HG03196 (cell line): ENCODE measurements at regions not wholly inside any gene's neighbourhood (a gene's known extent, or its start where the extent isn't known, plus 50 kb on each side); places are given as distances from the start of the nearest gene placed in this dataset.

Experiments used
- ATAC-seq: cut with Tn5 transposase; IDR thresholded peaks from one replicate; pipeline ENCODE4 v1.9.1; 2021; ENCODE audit not compliant: unreplicated experiment

DNA sequence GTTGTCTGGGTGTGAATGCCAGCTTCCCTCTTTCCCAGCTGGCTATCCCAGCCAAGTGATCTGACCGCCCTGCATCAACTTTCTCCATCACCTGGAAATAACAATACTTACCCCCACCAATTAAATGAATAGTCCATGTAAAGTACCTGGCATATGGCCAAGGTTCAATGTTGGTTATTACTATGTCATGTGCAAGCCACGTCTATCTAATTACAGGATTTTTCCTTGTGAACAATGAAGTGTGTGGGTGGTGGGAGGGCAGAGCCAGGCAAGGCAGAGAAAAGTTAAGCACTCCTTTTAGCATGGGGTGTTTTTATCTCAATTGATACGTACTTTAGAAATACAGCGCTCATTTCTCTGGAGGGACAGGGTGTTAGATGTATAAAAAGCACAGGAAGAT, 121.1 kb downstream of the NHLRC3 start:
- ATAC-seq, result no peak

DNA sequence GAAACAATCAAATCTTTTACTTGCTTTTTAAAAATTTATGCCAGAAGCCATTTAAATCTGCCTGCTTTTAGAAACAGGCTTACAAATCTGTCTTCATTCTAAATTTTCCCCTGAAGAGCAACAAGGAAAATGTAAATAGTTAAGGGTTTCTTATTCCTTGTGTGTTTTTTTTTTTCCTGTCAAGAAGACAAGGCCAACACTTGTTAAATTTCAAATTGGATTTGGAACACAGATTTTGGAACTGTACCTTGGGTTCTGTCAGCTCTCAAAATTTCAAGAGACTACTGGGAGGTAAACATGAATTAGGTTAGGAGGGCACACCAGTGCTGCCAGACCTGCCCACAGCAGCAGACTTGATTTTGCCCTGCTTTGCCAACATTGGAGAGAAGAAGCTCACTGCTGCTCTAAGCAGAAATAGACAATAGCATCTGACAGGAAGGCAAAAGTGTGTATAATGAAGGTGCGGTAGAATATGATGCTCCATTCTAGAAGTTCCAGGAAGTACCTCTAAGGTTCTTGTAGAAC, 121.7 kb downstream of the NHLRC3 start:
- ATAC-seq, result no peak

- no peak for ATAC-seq
These were observed 128.8 kb downstream of the NHLRC3 start for GRCh38 chr13:39167018-39167417.

- ATAC-seq, result no peak
These were observed 132.5 kb downstream of the NHLRC3 start for GRCh38 chr13:39170711-39171110.

- no peak for ATAC-seq
These were observed 147.1 kb downstream of the NHLRC3 start for GRCh38 chr13:39185326-39185725.

GRCh38 chr13:39186205-39186875, 148.1 kb downstream of the NHLRC3 start:
- no peak for ATAC-seq

- ATAC-seq, result no peak
These were observed 151.5 kb downstream of the NHLRC3 start for GRCh38 chr13:39189778-39190177.

DNA sequence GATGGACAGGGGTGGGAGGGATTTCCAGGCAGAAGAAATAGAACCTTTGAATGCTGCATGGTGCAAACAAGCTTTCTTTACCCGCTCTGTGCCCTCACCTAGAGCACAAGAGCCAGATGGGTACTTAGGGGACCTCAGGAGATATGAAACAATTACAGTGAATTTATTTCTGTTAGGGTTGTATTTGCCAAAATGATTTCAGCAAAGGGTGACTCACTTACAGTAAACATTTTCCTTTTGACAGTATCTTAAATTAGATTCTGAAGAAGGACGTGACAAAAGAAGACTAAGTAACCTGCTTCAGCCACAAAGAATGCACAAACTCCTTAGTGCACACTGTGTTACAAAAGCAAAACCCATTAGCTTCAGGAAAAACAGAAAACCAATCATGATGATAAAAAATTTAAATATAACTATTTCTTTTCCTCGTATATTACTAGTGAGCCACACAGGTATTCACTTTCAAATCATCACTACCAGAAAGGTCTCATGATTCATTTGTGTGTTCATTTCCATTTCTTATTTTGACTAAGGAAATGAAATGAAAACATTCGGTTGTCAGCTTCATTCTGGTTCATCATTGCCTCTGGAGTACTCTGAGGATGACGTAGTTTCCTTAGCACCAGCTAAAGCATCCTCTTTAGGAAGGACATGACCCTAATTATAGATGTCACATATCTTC, 158.8 kb downstream of the NHLRC3 start:
- no peak for ATAC-seq

GRCh38 chr13:39197647-39198007, 159.4 kb downstream of the NHLRC3 start:
- ATAC-seq, result no peak

GRCh38 chr13:39200249-39200910, 162.1 kb downstream of the NHLRC3 start:
- ATAC-seq, result no peak

DNA sequence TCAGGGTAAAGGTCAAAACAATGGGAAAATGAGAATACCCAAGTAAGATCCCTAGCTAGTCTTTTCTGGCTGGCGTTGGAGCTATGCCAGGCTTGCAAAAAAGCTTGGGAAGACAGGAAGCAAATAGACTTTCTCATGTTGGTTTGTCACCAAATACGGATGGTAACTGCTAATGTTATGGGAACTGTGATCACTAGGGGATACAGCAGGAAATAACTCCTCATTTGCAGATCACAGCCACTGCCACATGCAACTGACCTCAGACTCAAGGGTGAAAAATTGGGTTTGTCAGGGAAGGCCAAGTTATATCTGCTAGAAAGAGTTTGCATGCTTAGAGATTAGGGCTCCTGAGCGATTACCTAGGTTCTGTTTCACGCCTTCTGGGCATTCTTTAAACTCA, 162.9 kb downstream of the NHLRC3 start:
- no peak for ATAC-seq

DNA sequence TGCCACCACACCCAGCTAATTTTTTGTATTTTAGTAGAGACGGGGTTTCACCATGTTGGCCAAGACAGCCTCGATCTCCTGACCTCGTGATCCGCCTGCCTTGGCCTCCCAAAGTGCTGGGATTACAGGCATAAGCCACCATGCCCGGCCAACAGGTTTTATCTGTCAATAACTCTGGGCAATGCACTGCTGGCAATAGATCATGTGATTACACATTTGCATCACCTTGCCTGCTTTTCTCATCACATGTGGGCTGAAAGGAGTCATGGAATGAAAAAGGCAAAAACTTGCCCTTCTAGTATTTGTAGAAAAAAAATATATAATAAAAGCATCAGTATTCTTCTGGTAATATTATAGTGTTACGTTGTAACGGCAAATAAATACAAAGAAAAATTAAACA, 164.5 kb downstream of the NHLRC3 start:
- no peak for ATAC-seq

GRCh38 chr13:39208636-39209035, 170.4 kb downstream of the NHLRC3 start:
- no peak for ATAC-seq

DNA sequence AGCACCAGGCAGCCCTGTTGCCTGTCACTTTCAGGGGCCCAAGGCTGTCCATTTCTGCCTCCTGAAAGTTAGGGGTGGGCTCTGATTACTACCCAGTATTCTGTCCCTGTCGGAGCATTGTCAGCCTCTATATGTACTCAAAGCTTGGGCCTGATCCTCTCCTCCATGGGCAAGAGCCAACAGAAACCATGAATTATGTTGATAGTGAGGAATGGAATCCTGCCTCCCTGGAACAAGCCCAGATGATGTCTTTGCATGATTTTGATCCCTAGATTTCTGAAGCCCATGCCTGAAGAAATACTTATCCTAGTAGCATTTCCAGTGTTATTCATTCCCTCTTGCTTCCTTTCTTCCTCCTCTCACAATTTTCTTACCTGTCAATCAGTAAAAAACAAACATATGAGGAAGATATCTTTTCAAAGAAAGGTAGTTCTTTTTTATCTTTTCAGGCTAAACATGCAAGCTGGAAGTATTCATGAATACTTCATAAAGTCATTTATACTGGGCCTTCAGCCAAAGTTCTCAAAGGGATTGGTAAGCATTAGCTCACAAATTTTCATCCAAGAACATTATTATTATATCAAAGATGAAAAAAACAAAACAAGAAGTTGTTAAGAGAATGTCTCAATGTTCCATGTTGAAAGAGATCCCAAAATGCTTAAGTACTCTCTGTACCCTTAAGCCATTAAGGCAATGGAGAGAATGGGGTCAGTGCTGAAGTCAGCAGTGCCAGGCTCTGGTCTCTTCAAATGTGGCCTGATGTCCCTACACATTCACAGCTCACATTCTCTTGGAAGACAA, 171.7 kb downstream of the NHLRC3 start:
- no peak for ATAC-seq

DNA sequence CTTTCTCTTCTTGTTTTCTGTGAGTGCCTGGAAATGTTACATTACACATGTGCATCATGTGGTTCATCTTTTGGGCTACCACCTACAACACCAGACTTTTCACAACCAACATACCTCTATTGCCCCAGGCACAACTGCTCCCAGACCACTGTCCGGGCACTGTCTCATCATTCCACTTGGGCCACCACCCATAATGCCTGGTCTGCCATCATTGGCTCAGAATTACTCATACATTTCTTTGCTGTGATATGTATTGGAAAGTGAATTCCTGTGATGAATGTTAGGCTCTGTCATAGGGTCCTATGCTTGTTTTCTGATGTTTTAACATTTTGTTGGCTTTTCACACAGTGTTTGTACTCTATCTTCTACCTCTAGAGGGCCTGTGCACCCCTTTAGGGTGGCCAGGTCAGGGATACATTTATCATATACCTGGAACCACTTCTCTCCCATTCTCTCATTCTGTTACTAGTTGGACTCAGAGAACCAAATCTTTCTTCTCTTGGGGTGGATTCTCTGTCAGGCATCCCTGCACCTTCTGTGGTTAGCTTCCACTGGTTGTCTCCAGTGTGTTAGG, 172.8 kb downstream of the NHLRC3 start:
- no peak for ATAC-seq

- ATAC-seq, result no peak
These were observed 177.7 kb downstream of the NHLRC3 start for GRCh38 chr13:39215971-39216370.

DNA sequence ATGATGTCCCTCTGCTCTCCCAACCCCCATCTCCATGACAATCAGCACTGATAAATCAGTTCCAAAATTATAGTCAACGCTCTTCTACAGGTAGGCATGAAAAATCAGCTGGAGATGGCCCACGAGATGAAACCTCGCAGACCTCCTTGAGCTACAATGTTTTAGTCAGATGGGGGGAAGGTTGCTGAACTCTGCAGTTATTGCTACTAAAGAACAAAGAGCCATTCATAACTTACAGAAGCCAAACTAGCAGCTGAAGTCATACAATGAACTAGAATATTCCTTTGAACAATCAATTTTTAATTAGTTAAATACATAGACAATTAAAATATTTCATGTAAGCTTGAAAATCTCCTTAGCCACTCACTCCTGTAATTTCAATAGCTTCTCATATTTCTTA, 179.2 kb downstream of the NHLRC3 start:
- ATAC-seq, result no peak

- no peak for ATAC-seq
These were observed 186.5 kb downstream of the NHLRC3 start for GRCh38 chr13:39224671-39225240.

DNA sequence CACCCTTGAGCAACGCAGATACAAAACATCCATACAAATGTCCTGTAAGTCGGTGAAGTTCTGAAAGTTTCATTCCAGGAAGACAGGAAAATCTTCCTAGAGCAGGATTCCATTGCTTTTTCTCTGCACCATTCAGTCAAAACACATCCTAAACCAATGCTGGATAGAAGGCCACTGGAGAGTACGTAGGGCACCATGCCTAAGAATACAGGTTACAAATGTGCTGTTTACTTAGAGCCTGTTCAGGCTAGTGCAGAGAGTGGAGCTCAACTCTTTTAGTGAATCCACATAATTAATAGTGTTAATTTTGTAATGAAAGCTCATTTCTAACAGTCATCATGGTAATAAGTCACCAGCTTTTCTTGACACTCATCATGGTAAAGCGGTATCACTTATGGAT, 187.6 kb downstream of the NHLRC3 start:
- ATAC-seq, result no peak

DNA sequence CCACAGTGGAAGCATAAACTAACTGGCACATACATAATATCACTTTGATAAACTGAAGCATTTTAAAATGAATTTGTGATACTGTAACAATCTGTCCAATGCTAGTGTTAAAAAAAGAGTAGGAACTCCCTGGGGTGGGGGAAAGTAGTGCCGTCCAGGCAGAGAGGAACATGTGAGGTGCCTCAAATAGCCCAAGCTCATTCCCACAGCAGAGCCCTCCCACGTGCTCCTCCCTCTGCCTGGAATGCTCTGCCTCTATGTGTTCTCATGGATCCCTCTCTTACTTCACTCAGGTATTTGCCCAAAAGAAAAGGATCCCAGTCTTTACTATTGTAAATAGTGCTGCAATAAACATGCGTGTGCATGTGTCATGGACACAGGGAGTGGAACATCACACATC, 188.1 kb downstream of the NHLRC3 start:
- no peak for ATAC-seq
